ENCODE measurements at regions not wholly inside any gene's neighbourhood (a gene's known extent, or its start where the extent isn't known, plus 50 kb on each side); places are given as distances from the start of the nearest gene placed in this dataset.
"Not testable (repeated sequence)": the region's sequence is repeated elsewhere in the genome, so short reads cannot be mapped to it uniquely, and the experiment has no call there.

GRCh38 chr2:116160657-116161056 is 1653.8 kb upstream of the DDX18 start:
- intact Hi-C loops (cut with DNase I): no loop called here
- Histone ChIP-seq H3K4me3 (no peak overlapping the region), H3K9me3 (no peaks in the 10 kb centered on the region), H3K27ac (no peak overlapping the region), H3K27me3 (no peaks in the 10 kb centered on the region), H3K36me3 (no peaks in the 10 kb centered on the region), H3K4me1 (no peaks in the 10 kb centered on the region)
- no peak for ATAC-seq
- DNase-seq: no peak
- FAIRE-seq: no peak
- 55 to 59% methylated on average over 5 of the region's 5 CpGs for WGBS, 2 donors
- no peak for TF ChIP-seq CTCF (IDR thresholded peaks at IDR 0.05)

- no peak for ATAC-seq
- FAIRE-seq: no peak
- Histone ChIP-seq H3K9me3 (no peaks in the 10 kb centered on the region), H3K4me3 (no peak overlapping the region), H3K27ac (no peak overlapping the region), H3K27me3 (no peaks in the 10 kb centered on the region), H3K36me3 (no peaks in the 10 kb centered on the region), H3K4me1 (no peaks in the 10 kb centered on the region)
- DNase-seq: no peak
- TF ChIP-seq CTCF (IDR thresholded peaks at IDR 0.05): no peak
- intact Hi-C loops (cut with DNase I): no loop called here
- 84 to 87% methylated on average over 2 of the region's 2 CpGs for WGBS, 2 donors
These were observed 1652.1 kb upstream of the DDX18 start for GRCh38 chr2:116162395-116162794.

- no peak for TF ChIP-seq CTCF (IDR thresholded peaks at IDR 0.05)
- Histone ChIP-seq H3K4me1 (no peaks in the 10 kb centered on the region), H3K27ac (no peak overlapping the region), H3K4me3 (no peak overlapping the region), H3K9me3 (no peaks in the 10 kb centered on the region), H3K36me3 (no peaks in the 10 kb centered on the region), H3K27me3 (no peaks in the 10 kb centered on the region)
- FAIRE-seq (no peak), ATAC-seq (no peak), DNase-seq (no peak)
- intact Hi-C loops (cut with DNase I): no loop called here
These were observed 1647.4 kb upstream of the DDX18 start for GRCh38 chr2:116167107-116167506.

- ATAC-seq: no peak
- Histone ChIP-seq H3K9me3 (no peaks in the 10 kb centered on the region), H3K27ac (no peak overlapping the region), H3K36me3 (no peaks in the 10 kb centered on the region), H3K27me3 (no peaks in the 10 kb centered on the region), H3K4me1 (no peaks in the 10 kb centered on the region), H3K4me3 (no peak overlapping the region)
- intact Hi-C loops (cut with DNase I): no loop called here
- 31 to 36% methylated on average over 3 of the region's 3 CpGs for WGBS, 2 donors
- no peak for TF ChIP-seq CTCF (IDR thresholded peaks at IDR 0.05)
- no peak for DNase-seq
- FAIRE-seq: no peak
These were observed 1634.4 kb upstream of the DDX18 start for GRCh38 chr2:116180072-116180471.

- ATAC-seq; H3K4me1 ChIP-seq; DNase-seq; intact Hi-C loops (cut with DNase I); H3K27ac ChIP-seq; FAIRE-seq; H3K36me3 ChIP-seq; H3K27me3 ChIP-seq; H3K4me3 ChIP-seq; H3K9me3 ChIP-seq: not testable (repeated sequence)
- 45 to 46% methylated on average over 2 of the region's 2 CpGs for WGBS, 2 donors
These were observed 1623.8 kb upstream of the DDX18 start for GRCh38 chr2:116190684-116191083.

- FAIRE-seq: no peak
These were observed 1614.4 kb upstream of the DDX18 start for GRCh38 chr2:116200086-116200485.

More at GRCh38 chr2:116200086-116200485, 1614.4 kb upstream of the DDX18 start:
- Histone ChIP-seq H3K9me3 (no peaks in the 10 kb centered on the region), H3K4me3 (no peak overlapping the region), H3K27me3 (no peaks in the 10 kb centered on the region), H3K4me1 (no peaks in the 10 kb centered on the region), H3K27ac (no peak overlapping the region), H3K36me3 (no peaks in the 10 kb centered on the region)
- intact Hi-C loops (cut with DNase I): no loop called here
- DNase-seq: no peak
- WGBS, 2 donors: 71 to 85% methylated on average over 2 of the region's 2 CpGs
- TF ChIP-seq CTCF (IDR thresholded peaks at IDR 0.05): no peak
- ATAC-seq: no peak

Data from pancreas (tissue), 10 donors.